Left ventricle myocardium inferior (tissue), 1 donor: ENCODE measurements at regions not wholly inside any gene's neighbourhood (a gene's known extent, or its start where the extent isn't known, plus 50 kb on each side); places are given as distances from the start of the nearest gene placed in this dataset.

Experiments
- DNase-seq: peaks from one replicate; pipeline ENCODE4 v3.0.0-alpha.2; 2020
- H3K27ac ChIP-seq: fragments of 200-600 bp; replicated peaks from 2 replicates; pipeline ENCODE4 v1.8.0; 2021
- H3K27me3 ChIP-seq: fragments of 200-600 bp; 2 replicates; pipeline ENCODE4 v1.8.0; 2021; ENCODE audit warnings: low read depth
- H3K36me3 ChIP-seq: fragments of 200-600 bp; 2 replicates; pipeline ENCODE4 v1.8.0; 2021
- H3K4me1 ChIP-seq: fragments of 200-600 bp; 2 replicates; pipeline ENCODE4 v1.8.0; 2021
- H3K4me3 ChIP-seq: fragments of 200-600 bp; 2 replicates; pipeline ENCODE4 v1.8.0; 2021; ENCODE audit warnings: mild to moderate bottlenecking, moderate library complexity
- H3K9me3 ChIP-seq: fragments of 200-600 bp; replicated peaks from 2 replicates; pipeline ENCODE4 v1.8.0; 2021
- intact Hi-C: fragments of 100-400 bp; cut with micrococcal nuclease; formaldehyde crosslinking; loops from one replicate; pipeline ENCODE4 v1.11.0; 2022
- TF ChIP-seq, protein P1 (sequence below): fragments of 200-600 bp; IDR thresholded peaks from 2 replicates; pipeline ENCODE4 v1.8.0; 2021; ENCODE audit warnings: antibody characterized with exemption, mild to moderate bottlenecking, borderline replicate concordance
- donor health status: DM: no; HTN: yes; CAD: no; lungs with severe emphysema.

DNA sequence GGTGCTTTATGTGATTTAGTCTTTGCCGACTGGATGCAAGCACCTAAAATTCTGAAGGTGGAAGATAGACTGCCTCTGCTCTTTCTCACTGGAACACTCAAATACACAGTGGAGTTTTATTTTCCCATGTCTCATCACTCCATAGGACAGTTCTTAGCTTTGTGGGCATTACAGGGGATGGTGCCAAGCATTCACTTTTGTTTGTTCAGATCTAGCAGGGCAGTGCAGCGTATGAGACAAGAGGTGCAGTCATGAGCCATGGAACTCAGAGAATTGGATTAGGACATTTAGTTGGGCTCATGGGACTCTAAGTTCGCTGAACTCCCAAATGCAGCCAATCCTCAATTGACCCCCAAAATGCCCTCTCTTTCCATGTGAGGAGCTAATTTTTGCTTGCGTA is 1136.9 kb upstream of the PRKX start:
- Histone ChIP-seq H3K9me3 (no peaks in the 10 kb centered on the region), H3K27me3 (no peaks in the 10 kb centered on the region), H3K27ac (no peak overlapping the region), H3K36me3 (no peaks in the 10 kb centered on the region), H3K4me3 (no peak overlapping the region), H3K4me1 (no peaks in the 10 kb centered on the region)
- intact Hi-C loops = no loop called here
- TF ChIP-seq, protein P1, sequence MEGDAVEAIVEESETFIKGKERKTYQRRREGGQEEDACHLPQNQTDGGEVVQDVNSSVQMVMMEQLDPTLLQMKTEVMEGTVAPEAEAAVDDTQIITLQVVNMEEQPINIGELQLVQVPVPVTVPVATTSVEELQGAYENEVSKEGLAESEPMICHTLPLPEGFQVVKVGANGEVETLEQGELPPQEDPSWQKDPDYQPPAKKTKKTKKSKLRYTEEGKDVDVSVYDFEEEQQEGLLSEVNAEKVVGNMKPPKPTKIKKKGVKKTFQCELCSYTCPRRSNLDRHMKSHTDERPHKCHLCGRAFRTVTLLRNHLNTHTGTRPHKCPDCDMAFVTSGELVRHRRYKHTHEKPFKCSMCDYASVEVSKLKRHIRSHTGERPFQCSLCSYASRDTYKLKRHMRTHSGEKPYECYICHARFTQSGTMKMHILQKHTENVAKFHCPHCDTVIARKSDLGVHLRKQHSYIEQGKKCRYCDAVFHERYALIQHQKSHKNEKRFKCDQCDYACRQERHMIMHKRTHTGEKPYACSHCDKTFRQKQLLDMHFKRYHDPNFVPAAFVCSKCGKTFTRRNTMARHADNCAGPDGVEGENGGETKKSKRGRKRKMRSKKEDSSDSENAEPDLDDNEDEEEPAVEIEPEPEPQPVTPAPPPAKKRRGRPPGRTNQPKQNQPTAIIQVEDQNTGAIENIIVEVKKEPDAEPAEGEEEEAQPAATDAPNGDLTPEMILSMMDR = no peak
- no peak for DNase-seq

DNA sequence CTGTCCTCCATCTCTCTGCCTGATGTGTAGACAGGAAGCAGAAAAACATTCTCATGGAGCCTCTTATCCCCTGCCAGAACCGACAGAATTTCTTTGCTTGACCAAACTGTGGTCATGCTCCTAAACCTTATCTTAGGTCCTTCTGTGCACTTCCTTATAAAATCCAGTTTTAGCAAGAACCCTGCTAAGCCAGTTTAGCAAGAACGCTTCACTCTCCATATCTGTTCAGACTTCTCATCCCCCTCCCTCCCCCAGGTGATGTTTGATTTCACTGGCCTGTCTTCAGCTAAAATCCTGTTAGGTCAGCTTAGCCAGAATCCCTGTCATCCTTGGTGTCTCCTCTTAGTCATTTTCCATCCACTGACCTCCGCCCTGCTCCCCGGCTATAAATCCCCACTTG is 1130.9 kb upstream of the PRKX start:
- TF ChIP-seq, protein P1 = no peak
- Histone ChIP-seq H3K9me3 (no peaks in the 10 kb centered on the region), H3K36me3 (no peaks in the 10 kb centered on the region), H3K4me3 (no peak overlapping the region), H3K27ac (no peak overlapping the region), H3K4me1 (no peaks in the 10 kb centered on the region), H3K27me3 (no peaks in the 10 kb centered on the region)
- no peak for DNase-seq
- intact Hi-C loops = no loop called here

DNA sequence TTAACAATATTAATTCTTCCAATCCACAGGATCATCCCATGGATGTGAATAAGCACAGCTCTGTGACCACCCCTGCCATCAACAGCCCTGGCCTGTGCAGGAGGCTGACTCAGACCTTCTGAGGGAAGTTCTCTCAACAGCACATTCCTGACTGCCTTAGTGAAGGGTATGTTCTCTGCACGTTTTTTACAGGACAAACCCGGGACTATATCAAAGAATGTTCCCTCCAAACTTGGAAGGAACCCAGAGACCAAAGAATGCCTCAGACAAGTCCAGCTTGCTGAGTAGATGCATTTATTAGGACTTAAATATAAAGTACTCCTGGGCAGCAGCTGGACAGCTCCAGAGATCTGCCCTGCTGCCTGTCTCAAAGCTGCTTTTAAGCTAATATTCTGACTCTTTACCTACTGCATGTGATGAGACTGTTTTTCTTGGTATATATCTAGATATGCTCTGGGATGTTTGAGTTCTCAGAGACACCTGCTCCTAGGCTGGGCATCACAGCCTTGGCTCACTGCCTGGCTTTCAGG is 1127.8 kb upstream of the PRKX start:
- Histone ChIP-seq H3K36me3 (no peaks in the 10 kb centered on the region), H3K27ac (no peak overlapping the region), H3K27me3 (no peaks in the 10 kb centered on the region), H3K4me1 (no peaks in the 10 kb centered on the region), H3K4me3 (no peak overlapping the region), H3K9me3 (no peaks in the 10 kb centered on the region)
- TF ChIP-seq, protein P1 = no peak
- DNase-seq = no peak
- intact Hi-C loops = no loop called here

DNA sequence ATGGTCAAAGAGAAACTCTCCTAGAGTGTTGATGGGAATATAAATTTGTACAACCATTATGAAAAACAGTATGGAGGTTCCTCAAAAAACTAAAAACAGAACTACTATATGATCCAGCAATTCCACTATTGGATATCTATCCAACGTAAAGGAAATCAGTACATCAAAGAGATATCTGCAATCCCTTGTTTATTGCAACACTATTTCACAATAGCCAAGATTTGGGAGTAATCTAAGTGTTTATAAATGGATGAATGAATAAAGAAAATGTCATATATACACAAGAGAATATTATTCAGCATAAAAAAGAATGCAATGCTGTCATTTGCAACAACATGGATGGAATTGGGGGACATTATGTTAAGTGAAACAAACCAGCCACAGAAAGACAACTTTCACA is 1118.1 kb upstream of the PRKX start:
- Histone ChIP-seq H3K4me3 (no peak overlapping the region), H3K9me3 (peaks cover 6% of the 10 kb centered on the region), H3K27me3 (no peaks in the 10 kb centered on the region), H3K4me1 (no peaks in the 10 kb centered on the region), H3K27ac (no peak overlapping the region), H3K36me3 (no peaks in the 10 kb centered on the region)
- intact Hi-C loops = no loop called here
- TF ChIP-seq, protein P1 = no peak
- DNase-seq = no peak

DNA sequence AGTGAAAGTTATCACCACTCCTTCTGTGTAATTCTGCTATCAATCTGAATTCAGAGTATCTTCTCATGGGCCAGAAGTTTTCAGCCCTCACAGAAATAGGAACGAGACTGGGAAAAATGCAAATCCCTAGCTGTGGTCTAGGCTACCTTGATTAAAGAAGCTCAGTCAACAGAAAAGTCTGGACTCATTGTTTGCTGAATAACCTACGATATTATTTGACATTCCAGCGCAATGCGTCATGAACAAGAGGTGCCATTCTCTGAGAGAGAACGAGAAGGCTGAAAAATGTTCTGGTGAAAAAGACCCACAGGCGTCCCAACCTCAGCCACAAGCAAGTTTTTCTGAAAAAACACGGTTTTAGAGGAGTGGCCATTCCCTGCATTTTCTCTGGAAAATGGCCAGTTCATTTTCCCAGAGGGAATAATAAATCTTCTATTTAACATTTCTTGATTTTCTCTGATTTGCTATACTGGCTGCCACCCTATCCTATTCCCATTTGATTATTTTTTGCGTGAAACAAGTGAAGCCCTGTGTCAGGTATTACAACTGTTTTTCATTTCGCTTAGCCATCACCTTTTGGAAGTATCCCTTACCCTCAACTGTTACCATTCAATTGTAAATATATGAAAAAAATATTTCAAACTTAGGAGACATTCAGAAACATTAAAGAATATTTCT is 1117.6 kb upstream of the PRKX start:
- H3K9me3 ChIP-seq = peaks cover 6% of the 10 kb centered on the region

More for the DNA sequence above, 1117.6 kb upstream of the PRKX start:
- TF ChIP-seq, protein P1 = no peak
- no peaks in the 10 kb centered on the region for H3K36me3 ChIP-seq
- intact Hi-C loops = no loop called here
- no peaks in the 10 kb centered on the region for H3K4me1 ChIP-seq
- H3K4me3 ChIP-seq = no peak overlapping the region
- no peak for DNase-seq
- H3K27ac ChIP-seq = no peak overlapping the region
- no peaks in the 10 kb centered on the region for H3K27me3 ChIP-seq
